ENCODE measurements at regions not wholly inside any gene's neighbourhood (a gene's known extent, or its start where the extent isn't known, plus 50 kb on each side); places are given as distances from the start of the nearest gene placed in this dataset.
"Not testable (repeated sequence)": the region's sequence is repeated elsewhere in the genome, so short reads cannot be mapped to it uniquely, and the experiment has no call there.

DNA sequence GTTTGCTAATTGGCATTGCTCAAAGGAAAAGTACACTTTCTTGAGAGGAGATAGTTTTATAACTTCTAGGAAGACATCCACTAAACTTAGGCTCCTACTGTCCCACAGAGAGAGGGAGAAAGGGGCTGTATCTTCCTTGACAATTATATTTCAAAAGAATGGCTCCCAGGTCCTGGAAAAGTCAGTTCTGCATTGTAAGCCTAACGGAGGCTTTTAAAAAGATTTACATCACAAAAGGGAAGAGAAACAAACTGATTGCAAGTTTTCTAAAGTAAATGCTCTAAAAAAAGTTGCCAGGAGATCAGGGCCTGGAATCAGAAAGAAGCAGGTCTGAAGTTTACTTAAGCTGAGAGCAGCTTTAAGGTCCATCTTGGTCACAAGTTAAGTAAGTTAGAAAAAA, 839.5 kb downstream of the FRK start:
- no peaks in the 10 kb centered on the region for H3K27me3 Mint-ChIP-seq
- no peak overlapping the region for H3K27ac Mint-ChIP-seq
- H3K36me3 Mint-ChIP-seq: no peaks in the 10 kb centered on the region
- peaks cover 0 to 1% (median 0%) of the 10 kb centered on the region in 3 donors for H3K4me1 Mint-ChIP-seq
- H3K9me3 Mint-ChIP-seq: peaks cover 5 to 7% (median 5%) of the 10 kb centered on the region in 3 donors
- H3K4me3 Mint-ChIP-seq: no peak overlapping the region

DNA sequence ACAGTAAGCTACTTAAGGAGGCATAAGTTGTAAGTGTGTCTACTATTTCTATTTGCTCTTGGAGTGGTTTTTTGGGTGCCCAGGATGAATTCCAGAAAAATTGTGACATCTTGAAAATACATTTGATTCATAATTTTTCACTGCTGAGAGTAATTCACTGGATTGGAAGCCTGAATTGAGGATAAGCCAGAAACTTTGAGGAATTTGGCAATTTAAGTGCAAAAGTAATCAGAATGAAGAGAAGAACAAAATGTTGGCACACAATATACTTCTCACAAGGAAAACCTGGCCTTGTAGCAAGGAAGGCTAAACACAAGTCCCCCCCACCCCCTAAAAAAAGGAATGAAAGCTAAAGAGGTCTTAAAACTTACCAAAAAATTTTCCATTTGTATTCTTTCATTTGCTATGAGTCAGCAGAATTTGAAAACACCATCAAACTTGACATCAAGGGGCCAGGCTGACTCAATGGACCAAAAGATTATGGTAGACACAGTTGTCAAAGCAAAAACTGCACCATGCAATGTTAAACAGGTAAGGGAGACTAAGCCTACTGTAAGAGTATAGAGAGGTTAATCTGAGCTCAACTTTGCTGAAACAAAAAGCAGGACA, 840.0 kb downstream of the FRK start:
- Mint-ChIP-seq H3K4me3 (no peak overlapping the region), H3K9me3 (peaks cover 6 to 7% (median 7%) of the 10 kb centered on the region in 3 donors), H3K36me3 (no peaks in the 10 kb centered on the region), H3K27ac (no peak overlapping the region), H3K4me1 (peaks cover 0 to 1% (median 0%) of the 10 kb centered on the region in 3 donors), H3K27me3 (no peaks in the 10 kb centered on the region)

DNA sequence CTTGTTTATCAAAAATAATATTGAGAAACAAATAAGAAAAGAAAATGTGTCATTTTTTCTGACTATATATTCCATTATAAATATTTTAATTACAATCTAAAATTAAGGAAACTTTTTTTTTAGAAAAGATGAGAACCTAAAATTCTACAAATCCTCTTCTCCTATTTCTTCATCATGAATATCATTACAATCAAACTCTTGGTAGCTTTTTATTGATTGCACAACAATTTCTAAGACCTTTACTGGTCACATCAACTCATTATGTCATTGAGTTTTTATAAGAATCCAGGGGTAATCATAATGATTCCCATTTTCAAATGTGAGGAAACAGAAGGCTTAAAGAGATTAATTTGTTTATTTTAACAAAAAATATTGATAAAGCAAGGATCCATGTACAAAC, 841.0 kb downstream of the FRK start:
- Mint-ChIP-seq H3K4me1 (peaks cover 0 to 1% (median 0%) of the 10 kb centered on the region in 3 donors), H3K4me3 (no peak overlapping the region), H3K36me3 (no peaks in the 10 kb centered on the region), H3K27ac (no peak overlapping the region), H3K27me3 (no peaks in the 10 kb centered on the region), H3K9me3 (peaks cover 7 to 8% (median 7%) of the 10 kb centered on the region in 3 donors)

DNA sequence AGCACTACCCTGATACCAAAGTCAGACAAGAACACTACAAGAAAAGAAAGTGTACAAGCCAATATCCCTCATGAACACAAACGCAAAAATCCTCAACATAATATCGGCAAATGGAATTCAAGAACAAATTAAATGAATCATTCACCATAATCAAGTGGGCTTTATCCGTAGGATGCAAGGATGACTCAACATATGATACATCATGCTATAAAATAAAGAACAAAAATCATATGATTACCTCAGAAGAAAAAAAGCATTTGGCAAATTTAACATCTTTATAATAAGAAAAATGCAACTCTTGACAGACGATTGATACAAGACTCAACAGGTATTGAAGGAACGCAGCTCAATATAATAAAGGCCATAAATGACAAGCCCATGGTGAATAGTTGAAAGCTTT, 843.9 kb downstream of the FRK start:
- Mint-ChIP-seq H3K36me3 (no peaks in the 10 kb centered on the region), H3K27ac (no peak overlapping the region), H3K9me3 (peaks cover 3 to 11% (median 8%) of the 10 kb centered on the region in 3 donors), H3K4me3 (peak overlapping the region in 1 of 4 donors; percentile 63), H3K27me3 (no peaks in the 10 kb centered on the region), H3K4me1 (peaks cover 0 to 1% (median 0%) of the 10 kb centered on the region in 3 donors)

DNA sequence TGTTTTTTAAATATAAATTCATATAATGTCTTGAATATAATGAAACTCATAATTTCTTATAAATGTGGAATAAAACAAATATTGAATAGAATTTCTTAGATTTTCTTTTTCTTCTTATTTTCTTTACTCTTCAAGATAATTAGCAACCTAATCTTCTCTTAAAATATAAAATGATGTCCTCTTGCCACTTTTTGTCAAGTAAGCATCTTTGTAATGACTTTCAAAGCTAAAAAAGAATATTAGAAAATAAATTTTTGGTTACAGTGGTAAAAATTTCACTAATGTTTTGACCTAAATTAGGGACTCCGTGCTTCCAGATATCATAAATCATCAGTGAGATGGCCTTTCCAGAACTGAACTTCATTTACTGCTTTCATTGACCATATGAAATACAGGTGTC, 846.4 kb downstream of the FRK start:
- Mint-ChIP-seq H3K27ac (no peak overlapping the region), H3K4me3 (no peak overlapping the region), H3K9me3 (peaks cover 8 to 17% (median 12%) of the 10 kb centered on the region in 3 donors), H3K4me1 (no peaks in the 10 kb centered on the region), H3K36me3 (no peaks in the 10 kb centered on the region), H3K27me3 (no peaks in the 10 kb centered on the region)

DNA sequence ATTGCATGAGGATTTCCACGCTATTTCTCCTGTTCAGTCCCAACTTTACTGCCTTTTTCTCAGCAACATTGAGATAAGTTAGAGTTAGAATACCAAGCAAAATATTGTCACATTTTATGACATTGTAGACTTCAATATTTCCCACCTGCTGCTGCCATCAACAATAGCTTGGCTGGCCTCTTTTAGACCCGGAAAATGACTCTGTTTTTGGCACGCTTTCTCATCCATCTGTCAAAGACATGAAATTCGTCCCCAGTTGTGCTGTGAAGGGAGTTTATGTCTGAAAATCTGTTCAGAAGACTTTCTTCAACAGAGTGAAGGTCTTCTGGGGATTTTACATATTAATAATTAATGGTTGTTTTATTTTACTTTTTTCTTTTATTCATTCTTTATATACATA, 857.3 kb downstream of the FRK start:
- H3K4me3 Mint-ChIP-seq: no peak overlapping the region
- H3K36me3 Mint-ChIP-seq: no peaks in the 10 kb centered on the region
- no peaks in the 10 kb centered on the region for H3K4me1 Mint-ChIP-seq
- H3K27me3 Mint-ChIP-seq: no peaks in the 10 kb centered on the region
- no peak overlapping the region for H3K27ac Mint-ChIP-seq
- H3K9me3 Mint-ChIP-seq: peaks cover 0 to 22% (median 2%) of the 10 kb centered on the region in 3 donors

DNA sequence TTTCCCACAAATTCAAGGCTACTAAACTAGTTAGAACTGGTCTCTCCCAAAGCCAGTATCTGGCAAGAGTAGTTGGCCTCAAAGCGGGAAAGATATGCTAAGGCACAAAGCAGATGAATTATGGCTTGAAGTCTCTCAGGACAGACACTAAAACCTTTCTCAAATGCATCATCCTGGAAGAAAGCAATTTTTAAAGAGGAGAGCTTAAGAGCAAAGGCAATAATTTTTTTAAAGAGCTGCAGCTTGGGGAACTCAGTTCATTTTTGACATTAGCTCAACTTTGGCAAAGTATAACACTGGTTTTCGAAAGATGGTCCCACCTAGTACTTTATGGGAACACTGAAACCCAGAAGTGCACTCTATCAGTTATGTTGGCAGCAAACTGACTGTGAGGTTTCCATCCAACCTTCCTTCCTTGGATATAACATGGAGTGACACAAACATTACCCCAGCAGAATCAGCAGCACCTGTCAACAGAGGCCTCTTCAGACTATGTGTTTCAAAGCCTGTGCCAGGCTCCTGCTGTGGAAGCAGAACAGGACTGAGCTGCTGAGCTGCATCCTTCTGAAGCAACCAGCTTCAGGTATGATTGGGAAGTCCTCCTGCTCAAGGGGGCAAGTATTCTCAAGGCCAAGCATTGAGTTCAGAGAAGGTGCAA, 852.3 kb upstream of the HS3ST5 start:
- H3K36me3 Mint-ChIP-seq: no peaks in the 10 kb centered on the region
- H3K4me1 Mint-ChIP-seq: no peaks in the 10 kb centered on the region
- H3K9me3 Mint-ChIP-seq: peaks cover 0 to 8% (median 0%) of the 10 kb centered on the region in 3 donors
- H3K27ac Mint-ChIP-seq: no peak overlapping the region
- H3K27me3 Mint-ChIP-seq: no peaks in the 10 kb centered on the region
- no peak overlapping the region for H3K4me3 Mint-ChIP-seq

DNA sequence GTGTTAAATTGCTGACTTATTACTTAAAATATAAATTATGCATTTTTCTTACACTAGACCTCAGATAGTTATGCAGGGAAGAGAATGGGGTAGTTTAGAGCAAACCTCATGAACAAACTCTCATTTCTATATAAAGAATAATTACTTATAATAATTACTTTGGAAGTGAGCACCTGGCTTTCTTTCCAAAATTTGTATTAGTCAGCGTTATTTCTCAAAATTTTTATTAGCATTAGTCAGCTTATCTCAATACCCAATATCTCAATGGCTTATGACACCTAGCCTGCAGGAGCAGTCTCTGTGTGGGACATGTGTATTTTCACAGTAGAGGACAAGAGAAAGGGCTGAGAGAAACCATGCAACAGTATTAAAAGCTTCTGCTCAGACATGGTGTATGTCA, 849.2 kb upstream of the HS3ST5 start:
- H3K27ac Mint-ChIP-seq: no peak overlapping the region
- H3K4me3 Mint-ChIP-seq: no peak overlapping the region
- no peaks in the 10 kb centered on the region for H3K27me3 Mint-ChIP-seq
- H3K4me1 Mint-ChIP-seq: no peaks in the 10 kb centered on the region
- peaks cover 0 to 6% (median 1%) of the 10 kb centered on the region in 3 donors for H3K9me3 Mint-ChIP-seq
- H3K36me3 Mint-ChIP-seq: no peaks in the 10 kb centered on the region

DNA sequence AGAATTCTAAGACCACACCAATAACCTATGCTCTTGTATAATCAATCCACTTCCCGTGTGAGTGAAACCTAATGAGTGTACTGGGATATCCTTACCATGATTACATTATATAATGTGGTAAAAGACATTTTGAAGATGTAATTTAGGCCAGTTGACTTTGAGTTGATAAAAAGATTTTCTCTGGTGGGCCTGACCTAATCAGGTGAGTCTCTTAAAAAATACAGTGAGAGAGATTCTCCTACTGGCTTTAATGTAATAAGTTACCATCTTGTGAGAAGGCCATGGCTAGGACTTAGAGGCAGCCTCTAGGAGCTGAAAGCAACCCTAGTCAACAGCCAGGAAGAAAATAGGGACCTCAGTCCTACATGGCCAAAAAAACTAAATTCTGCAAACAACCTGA, 847.7 kb upstream of the HS3ST5 start:
- Mint-ChIP-seq H3K4me3 (no peak overlapping the region), H3K36me3 (no peaks in the 10 kb centered on the region), H3K27ac (no peak overlapping the region), H3K9me3 (peaks cover 0 to 9% (median 1%) of the 10 kb centered on the region in 3 donors), H3K27me3 (no peaks in the 10 kb centered on the region), H3K4me1 (no peaks in the 10 kb centered on the region)

DNA sequence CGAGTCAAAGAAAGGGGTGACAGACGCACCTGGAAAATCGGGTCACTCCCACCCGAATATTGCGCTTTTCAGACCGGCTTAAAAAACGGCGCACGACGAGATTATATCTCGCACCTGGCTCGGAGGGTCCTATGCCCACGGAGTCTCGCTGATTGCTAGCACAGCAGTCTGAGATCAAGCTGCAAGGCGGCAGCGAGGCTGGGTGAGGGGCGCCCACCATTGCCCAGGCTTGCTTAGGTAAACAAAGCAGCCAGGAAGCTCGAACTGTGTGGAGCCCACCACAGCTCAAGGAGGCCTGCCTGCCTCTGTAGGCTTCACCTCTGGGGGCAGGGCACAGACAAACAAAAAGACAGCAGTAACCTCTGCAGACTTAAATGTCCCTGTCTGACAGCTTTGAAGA, 832.6 kb upstream of the HS3ST5 start:
- H3K4me1 Mint-ChIP-seq, H3K36me3 Mint-ChIP-seq, H3K4me3 Mint-ChIP-seq, H3K27ac Mint-ChIP-seq, H3K9me3 Mint-ChIP-seq, H3K27me3 Mint-ChIP-seq: not testable (repeated sequence)

DNA sequence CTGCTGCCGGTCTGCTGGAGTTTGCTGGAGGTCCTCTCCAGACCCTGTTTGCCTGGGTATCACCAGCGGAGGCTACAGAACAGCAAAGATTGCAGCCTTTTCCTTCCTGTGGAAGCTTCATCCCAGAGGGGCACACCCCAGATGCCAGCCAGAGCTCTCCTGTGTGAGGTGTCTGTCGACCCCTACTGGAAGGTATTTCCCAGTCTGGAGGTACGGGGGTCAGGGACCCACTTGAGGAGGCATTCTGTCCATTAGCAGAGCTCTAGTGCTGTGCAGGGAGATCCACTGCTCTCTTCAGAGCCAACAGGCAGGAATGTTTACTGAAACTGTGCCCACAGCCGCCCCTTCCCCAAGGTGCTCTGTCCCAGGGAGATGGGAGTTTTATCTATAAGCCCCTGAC, 823.1 kb upstream of the HS3ST5 start:
- H3K36me3 Mint-ChIP-seq, H3K27ac Mint-ChIP-seq, H3K4me3 Mint-ChIP-seq, H3K4me1 Mint-ChIP-seq, H3K27me3 Mint-ChIP-seq: not testable (repeated sequence)
- H3K9me3 Mint-ChIP-seq: peaks cover 3 to 12% (median 4%) of the 10 kb centered on the region in 3 donors

DNA sequence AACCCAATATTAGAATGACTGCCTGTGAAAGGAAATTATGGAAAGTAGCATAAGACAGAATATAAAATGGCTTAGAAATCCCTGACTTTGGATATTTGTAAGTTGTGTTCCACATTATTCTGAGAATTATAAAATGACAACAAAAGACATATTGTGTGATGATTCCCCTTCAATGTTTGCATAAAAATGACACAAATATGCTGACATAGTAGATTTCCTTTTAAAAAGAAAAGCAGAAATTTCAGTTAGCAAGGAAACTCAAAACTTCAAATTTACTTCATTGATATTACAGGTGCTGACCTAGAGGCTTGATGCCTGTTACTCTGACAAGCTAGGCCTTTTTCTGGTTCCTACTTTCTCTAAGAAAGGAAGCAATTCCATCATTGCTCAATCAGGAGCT, 816.9 kb upstream of the HS3ST5 start:
- Mint-ChIP-seq H3K27ac (no peak overlapping the region), H3K9me3 (peaks cover 0 to 6% (median 0%) of the 10 kb centered on the region in 3 donors), H3K36me3 (no peaks in the 10 kb centered on the region), H3K27me3 (no peaks in the 10 kb centered on the region), H3K4me1 (no peaks in the 10 kb centered on the region), H3K4me3 (no peak overlapping the region)

DNA sequence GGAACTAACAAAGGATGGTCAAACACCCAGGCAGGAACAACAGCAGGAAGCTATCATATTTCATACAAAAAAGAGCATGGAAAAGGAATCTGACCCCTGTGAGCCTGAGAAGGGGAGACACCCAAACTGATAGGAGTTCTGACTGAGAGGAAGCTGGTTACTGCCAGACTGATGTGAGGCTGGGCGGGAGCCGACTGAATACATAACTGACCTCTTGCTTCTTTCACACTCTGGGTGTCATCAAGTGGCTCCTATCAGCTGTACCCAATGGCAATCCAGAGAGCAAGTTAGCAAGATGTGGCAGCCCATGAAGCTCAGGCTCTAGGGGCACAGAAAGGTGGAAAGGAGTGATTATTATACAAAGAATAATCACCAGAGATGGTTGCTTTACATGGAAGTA, 795.1 kb upstream of the HS3ST5 start:
- no peaks in the 10 kb centered on the region for H3K36me3 Mint-ChIP-seq
- H3K4me3 Mint-ChIP-seq: no peak overlapping the region
- H3K27me3 Mint-ChIP-seq: no peaks in the 10 kb centered on the region
- H3K4me1 Mint-ChIP-seq: no peaks in the 10 kb centered on the region
- H3K27ac Mint-ChIP-seq: peak overlapping the region in 1 of 3 donors; percentile 27
- peaks cover 0 to under 1% (median 0%) of the 10 kb centered on the region in 3 donors for H3K9me3 Mint-ChIP-seq

DNA sequence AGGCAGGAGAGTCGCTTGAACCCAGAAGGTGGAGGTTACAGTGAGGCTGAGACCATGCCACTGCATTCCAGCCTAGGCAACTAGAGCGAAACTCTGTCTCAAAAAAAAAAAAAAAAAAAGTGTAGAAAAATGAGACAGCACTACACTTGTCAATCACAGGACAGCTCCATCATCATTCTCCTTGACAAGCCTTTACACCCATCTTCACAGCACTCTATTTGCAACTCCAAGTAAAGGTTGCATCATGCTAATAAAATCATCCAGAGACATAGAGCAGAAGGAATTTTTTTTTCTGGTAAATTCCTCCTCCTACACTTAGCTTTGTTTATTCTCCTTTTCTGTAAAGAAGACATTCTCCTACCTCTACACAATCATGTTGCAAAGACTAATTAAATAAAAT, 791.0 kb upstream of the HS3ST5 start:
- Mint-ChIP-seq H3K9me3 (peaks cover 0 to 7% (median 4%) of the 10 kb centered on the region in 3 donors), H3K36me3 (no peaks in the 10 kb centered on the region), H3K4me3 (no peak overlapping the region), H3K27ac (no peak overlapping the region), H3K27me3 (no peaks in the 10 kb centered on the region), H3K4me1 (no peaks in the 10 kb centered on the region)

DNA sequence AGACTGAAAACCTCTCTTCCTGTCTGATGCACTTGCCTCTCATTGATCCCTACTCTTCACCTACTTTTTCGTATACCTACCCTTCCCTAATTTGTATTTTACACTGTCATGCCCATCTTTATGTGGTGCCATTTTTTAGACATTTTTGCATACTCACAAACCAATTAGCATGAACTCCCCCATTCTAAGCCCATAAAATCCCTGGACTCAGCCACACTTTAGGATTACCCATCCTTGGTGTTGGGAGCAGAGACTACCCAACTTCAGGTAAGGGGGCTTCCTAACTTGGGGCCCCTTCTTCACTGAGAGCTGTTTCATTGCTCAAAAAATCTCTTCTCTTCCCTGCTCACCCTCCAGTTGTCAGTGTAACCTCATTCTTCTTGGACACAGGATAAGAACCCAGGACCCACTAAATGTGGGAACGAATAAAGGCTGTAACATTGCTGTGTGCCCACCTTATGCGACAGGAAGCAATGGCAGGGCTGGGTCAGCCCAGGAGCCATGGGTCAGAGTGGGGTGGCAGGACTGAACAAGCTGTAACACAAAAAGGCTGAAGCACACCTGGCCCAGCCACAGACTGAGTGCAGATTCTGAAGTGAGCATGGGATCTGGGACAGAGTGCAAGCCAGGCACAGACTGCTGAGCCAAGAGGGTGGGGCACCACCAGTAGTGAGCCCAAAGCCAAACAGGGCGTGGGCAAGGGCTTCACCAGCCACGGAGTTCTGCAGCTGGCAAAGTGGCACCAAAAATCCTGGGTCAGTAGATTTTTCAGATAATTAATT, 789.1 kb upstream of the HS3ST5 start:
- Mint-ChIP-seq H3K4me1 (no peaks in the 10 kb centered on the region), H3K27ac (no peak overlapping the region), H3K9me3 (peaks cover 0 to 7% (median 4%) of the 10 kb centered on the region in 3 donors), H3K36me3 (no peaks in the 10 kb centered on the region), H3K4me3 (no peak overlapping the region), H3K27me3 (no peaks in the 10 kb centered on the region)

Data from IgD-negative memory B cell (primary cell).